ENCODE measurements at regions not wholly inside any gene's neighbourhood (a gene's known extent, or its start where the extent isn't known, plus 50 kb on each side); places are given as distances from the start of the nearest gene placed in this dataset.

DNA sequence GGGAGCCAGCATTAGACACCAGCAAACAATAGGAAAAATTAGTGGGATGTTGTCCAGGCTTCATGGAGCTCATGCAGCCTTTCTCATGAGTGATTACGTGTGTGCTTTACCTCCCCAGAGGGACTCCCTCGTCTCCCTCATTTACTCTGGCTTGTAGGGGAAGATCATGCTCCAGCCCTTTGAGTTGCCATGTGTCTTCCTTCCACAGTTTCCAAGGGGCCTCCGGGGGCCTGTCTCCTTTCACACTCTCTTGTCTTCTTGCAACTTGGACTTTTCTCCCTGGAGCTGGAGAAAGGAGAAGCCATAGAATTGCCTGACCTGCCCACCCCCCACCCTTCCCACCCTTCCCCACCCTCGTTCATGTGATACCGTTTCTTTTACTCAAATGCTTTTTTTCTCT is 98.7 kb downstream of the FAM43A start:
- no peaks in the 10 kb centered on the region for H3K36me3 ChIP-seq (ENCODE audit: insufficient read depth, low read length)
- H3K27me3 ChIP-seq (ENCODE audit: insufficient read depth, low read length, poor library complexity, severe bottlenecking): no peaks in the 10 kb centered on the region
- no peak overlapping the region for H3K27ac ChIP-seq (ENCODE audit: low read depth, low read length)
- Mint-ChIP-seq H3K9me3 (no peaks in the 10 kb centered on the region), H3K4me3 (no peak overlapping the region), H3K27me3 (peaks cover 9 to 16% of the 10 kb centered on the region in 2 donors), H3K4me1 (no peaks in the 10 kb centered on the region), H3K27ac (no peak overlapping the region), H3K36me3 (no peaks in the 10 kb centered on the region)
- H3K4me3 ChIP-seq (ENCODE audit: low read length): no peak overlapping the region
- POLR2A ChIA-PET: no interaction called here
- DNase-seq: no peak
- H3K9me3 ChIP-seq (ENCODE audit: low read length): no peaks in the 10 kb centered on the region
- CTCF ChIA-PET: interaction anchor here (1.3 kb wide), 1 partner anchor 24 kb away, joined by 3 read pairs; no protein-coding TSS in a partner anchor
- no peaks in the 10 kb centered on the region for H3K4me1 ChIP-seq (ENCODE audit: insufficient read depth, low read length)

DNA sequence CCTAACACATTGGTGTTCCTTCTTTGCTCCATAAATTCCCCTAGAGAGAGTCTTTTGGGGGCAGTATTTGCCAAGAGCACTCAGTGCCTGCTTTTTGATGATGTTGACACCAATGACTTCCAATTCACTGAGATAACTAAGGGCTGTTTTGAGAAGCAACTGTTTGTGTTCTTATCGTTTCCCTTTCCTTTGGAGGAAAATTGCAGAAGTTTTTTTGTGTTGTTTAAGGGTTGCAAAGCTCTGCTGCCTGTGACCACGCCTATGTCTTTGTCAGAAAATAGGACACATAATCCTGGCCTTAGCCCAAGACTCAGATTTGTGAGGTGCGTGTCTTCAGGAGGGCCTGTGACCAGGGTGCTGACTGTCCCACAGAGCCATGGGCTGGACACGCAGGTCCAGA is 99.6 kb downstream of the FAM43A start:
- H3K9me3 ChIP-seq (ENCODE audit: low read length): no peaks in the 10 kb centered on the region
- no peaks in the 10 kb centered on the region for H3K4me1 ChIP-seq (ENCODE audit: insufficient read depth, low read length)

DNA sequence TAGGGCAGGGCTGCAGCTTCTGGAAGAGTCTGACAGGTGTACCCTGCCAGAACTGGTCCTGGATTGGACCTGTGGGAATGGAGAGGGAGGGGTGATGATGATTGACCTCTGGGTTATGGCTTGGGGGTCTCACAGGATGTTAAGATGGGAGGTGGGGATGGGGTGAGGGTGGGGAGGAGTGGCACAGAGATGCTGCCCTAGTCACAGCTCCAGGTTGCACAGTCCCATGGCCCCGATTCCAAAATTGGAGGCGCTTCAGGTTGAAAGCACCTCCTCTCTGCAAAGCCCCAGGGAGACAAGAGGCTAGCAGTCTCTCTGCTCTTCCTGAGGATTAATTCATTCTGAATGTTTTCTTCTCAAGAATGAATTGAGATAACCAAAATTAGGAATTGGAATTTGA is 101.4 kb downstream of the FAM43A start:
- CTCF ChIA-PET: no interaction called here
- H3K36me3 ChIP-seq (ENCODE audit: insufficient read depth, low read length): no peaks in the 10 kb centered on the region
- Mint-ChIP-seq H3K4me3 (no peak overlapping the region), H3K36me3 (no peaks in the 10 kb centered on the region), H3K4me1 (no peaks in the 10 kb centered on the region), H3K9me3 (no peaks in the 10 kb centered on the region), H3K27me3 (peaks cover 5 to 7% of the 10 kb centered on the region in 2 donors), H3K27ac (no peak overlapping the region)
- H3K9me3 ChIP-seq (ENCODE audit: low read length): no peaks in the 10 kb centered on the region
- no peak overlapping the region for H3K27ac ChIP-seq (ENCODE audit: low read depth, low read length)
- POLR2A ChIA-PET: no interaction called here
- no peaks in the 10 kb centered on the region for H3K27me3 ChIP-seq (ENCODE audit: insufficient read depth, low read length, poor library complexity, severe bottlenecking)
- DNase-seq: no peak
- no peaks in the 10 kb centered on the region for H3K4me1 ChIP-seq (ENCODE audit: insufficient read depth, low read length)
- no peak overlapping the region for H3K4me3 ChIP-seq (ENCODE audit: low read length)

More for the DNA sequence above, 99.6 kb downstream of the FAM43A start:
- Mint-ChIP-seq H3K9me3 (no peaks in the 10 kb centered on the region), H3K4me1 (no peaks in the 10 kb centered on the region), H3K27me3 (peaks cover 7% of the 10 kb centered on the region in 2 donors), H3K4me3 (no peak overlapping the region), H3K27ac (no peak overlapping the region), H3K36me3 (no peaks in the 10 kb centered on the region)
- POLR2A ChIA-PET: no interaction called here
- CTCF ChIA-PET: no interaction called here
- DNase-seq: no peak
- no peaks in the 10 kb centered on the region for H3K27me3 ChIP-seq (ENCODE audit: insufficient read depth, low read length, poor library complexity, severe bottlenecking)
- no peak overlapping the region for H3K4me3 ChIP-seq (ENCODE audit: low read length)
- no peaks in the 10 kb centered on the region for H3K36me3 ChIP-seq (ENCODE audit: insufficient read depth, low read length)
- H3K27ac ChIP-seq (ENCODE audit: low read depth, low read length): no peak overlapping the region

DNA sequence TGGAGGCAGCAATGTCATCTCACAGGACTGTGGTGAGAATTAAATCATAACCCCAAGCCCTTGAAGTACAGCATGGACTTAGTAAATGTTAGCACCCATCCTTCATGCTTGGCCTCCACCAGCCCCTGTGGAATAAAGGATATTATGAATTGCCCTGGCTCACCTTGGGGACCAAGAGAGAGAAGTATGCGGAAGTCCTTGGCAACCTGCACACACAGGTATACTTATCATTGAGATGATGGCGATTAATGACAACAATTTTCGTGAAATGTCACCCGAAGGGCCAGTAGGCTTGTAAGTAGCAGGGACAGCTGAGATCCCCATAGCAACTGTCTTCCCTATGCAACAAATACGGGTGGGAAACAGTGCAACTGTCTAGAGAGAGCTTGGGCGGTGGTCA is 102.0 kb downstream of the FAM43A start:
- no peaks in the 10 kb centered on the region for H3K9me3 Mint-ChIP-seq
- Histone ChIP-seq H3K36me3 (ENCODE audit: insufficient read depth, low read length) (no peaks in the 10 kb centered on the region), H3K27me3 (ENCODE audit: insufficient read depth, low read length, poor library complexity, severe bottlenecking) (no peaks in the 10 kb centered on the region), H3K4me1 (ENCODE audit: insufficient read depth, low read length) (no peaks in the 10 kb centered on the region), H3K9me3 (ENCODE audit: low read length) (no peaks in the 10 kb centered on the region), H3K27ac (ENCODE audit: low read depth, low read length) (no peak overlapping the region), H3K4me3 (ENCODE audit: low read length) (no peak overlapping the region)
- ChIA-PET CTCF (no interaction called here), POLR2A (no interaction called here)
- no peak for DNase-seq
- H3K27me3 Mint-ChIP-seq: peaks cover 5 to 7% of the 10 kb centered on the region in 2 donors
- H3K27ac Mint-ChIP-seq: no peak overlapping the region
- no peaks in the 10 kb centered on the region for H3K4me1 Mint-ChIP-seq
- no peaks in the 10 kb centered on the region for H3K36me3 Mint-ChIP-seq
- H3K4me3 Mint-ChIP-seq: no peak overlapping the region

GRCh38 chr3:194792368-194792767 is 106.7 kb downstream of the FAM43A start:
- peaks cover 6 to 15% (median 10%) of the 10 kb centered on the region in 3 donors for H3K4me1 Mint-ChIP-seq
- no peak overlapping the region for H3K27ac Mint-ChIP-seq
- H3K27me3 Mint-ChIP-seq: peaks cover 0 to 5% of the 10 kb centered on the region in 2 donors
- ChIA-PET POLR2A (no interaction called here), CTCF (no interaction called here)
- H3K36me3 Mint-ChIP-seq: peaks cover 0 to 33% (median 1%) of the 10 kb centered on the region in 3 donors
- no peak for DNase-seq
- H3K27me3 ChIP-seq (ENCODE audit: insufficient read depth, low read length, poor library complexity, severe bottlenecking): no peaks in the 10 kb centered on the region
- no peaks in the 10 kb centered on the region for H3K36me3 ChIP-seq (ENCODE audit: insufficient read depth, low read length)
- H3K4me1 ChIP-seq (ENCODE audit: insufficient read depth, low read length): no peaks in the 10 kb centered on the region
- peaks cover 5 to 22% (median 19%) of the 10 kb centered on the region in 5 donors for H3K9me3 Mint-ChIP-seq
- H3K4me3 Mint-ChIP-seq: no peak overlapping the region
- no peak overlapping the region for H3K27ac ChIP-seq (ENCODE audit: low read depth, low read length)
- no peak overlapping the region for H3K4me3 ChIP-seq (ENCODE audit: low read length)
- no peaks in the 10 kb centered on the region for H3K9me3 ChIP-seq (ENCODE audit: low read length)

DNA sequence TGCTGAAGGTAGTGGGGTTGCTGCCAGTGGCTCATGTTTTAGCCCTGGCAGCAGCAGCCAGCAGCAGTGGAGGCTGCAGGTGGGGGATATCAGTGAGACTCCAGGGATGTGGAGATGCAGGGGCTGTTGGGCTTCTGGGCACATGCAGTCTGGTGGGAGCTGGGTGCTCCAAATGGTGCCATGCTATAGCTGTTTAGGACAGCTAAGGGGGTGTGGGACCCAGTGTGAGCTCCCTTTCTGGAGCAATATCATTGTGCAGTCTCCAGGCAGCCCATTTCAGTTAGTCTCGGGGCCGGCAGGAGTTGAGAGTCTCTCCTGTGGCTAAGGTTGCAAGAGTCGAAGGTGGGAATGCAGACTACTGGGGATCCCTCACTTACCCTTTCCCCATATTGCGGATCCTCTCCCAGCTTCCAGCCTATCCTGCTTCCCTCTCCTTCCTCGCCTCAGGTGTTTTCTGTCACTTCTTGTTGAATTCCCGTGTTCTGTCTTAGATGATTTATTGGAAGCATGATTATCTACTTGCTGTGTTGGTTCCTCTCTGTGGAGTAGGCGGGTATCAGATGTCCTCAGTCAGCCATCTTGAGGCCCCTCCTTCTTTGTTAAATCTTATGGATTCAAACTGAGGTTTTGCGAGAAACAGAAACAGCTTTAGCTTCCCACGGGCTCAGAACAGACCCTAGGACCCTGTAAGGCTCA is 112.0 kb downstream of the FAM43A start:
- CTCF ChIA-PET: no interaction called here
- Mint-ChIP-seq H3K4me3 (no peak overlapping the region), H3K27me3 (peaks cover 5 to 6% of the 10 kb centered on the region in 2 donors), H3K4me1 (peaks cover 6 to 15% (median 10%) of the 10 kb centered on the region in 3 donors), H3K27ac (peak overlapping the region in 1 of 8 donors; percentile 68), H3K9me3 (peaks cover 5 to 22% (median 19%) of the 10 kb centered on the region in 5 donors), H3K36me3 (peaks cover 0 to 37% (median 4%) of the 10 kb centered on the region in 3 donors)
- no peak overlapping the region for H3K27ac ChIP-seq (ENCODE audit: low read depth, low read length)
- H3K9me3 ChIP-seq (ENCODE audit: low read length): no peaks in the 10 kb centered on the region
- no peak overlapping the region for H3K4me3 ChIP-seq (ENCODE audit: low read length)
- POLR2A ChIA-PET: no interaction called here
- no peak for DNase-seq
- no peaks in the 10 kb centered on the region for H3K27me3 ChIP-seq (ENCODE audit: insufficient read depth, low read length, poor library complexity, severe bottlenecking)
- H3K36me3 ChIP-seq (ENCODE audit: insufficient read depth, low read length): no peaks in the 10 kb centered on the region
- no peaks in the 10 kb centered on the region for H3K4me1 ChIP-seq (ENCODE audit: insufficient read depth, low read length)

- H3K36me3 Mint-ChIP-seq: peaks cover 0 to 30% (median 4%) of the 10 kb centered on the region in 3 donors
- DNase-seq: no peak
- CTCF ChIA-PET: no interaction called here
- H3K9me3 ChIP-seq (ENCODE audit: low read length): no peaks in the 10 kb centered on the region
- no peaks in the 10 kb centered on the region for H3K36me3 ChIP-seq (ENCODE audit: insufficient read depth, low read length)
- H3K27me3 ChIP-seq (ENCODE audit: insufficient read depth, low read length, poor library complexity, severe bottlenecking): no peaks in the 10 kb centered on the region
- no peak overlapping the region for H3K4me3 Mint-ChIP-seq
- H3K4me1 ChIP-seq (ENCODE audit: insufficient read depth, low read length): no peaks in the 10 kb centered on the region
- no peak overlapping the region for H3K4me3 ChIP-seq (ENCODE audit: low read length)
- H3K27ac ChIP-seq (ENCODE audit: low read depth, low read length): no peak overlapping the region
- H3K27me3 Mint-ChIP-seq: peaks cover 5 to 10% of the 10 kb centered on the region in 2 donors
- peaks cover 6 to 15% (median 10%) of the 10 kb centered on the region in 3 donors for H3K4me1 Mint-ChIP-seq
- peaks cover 5 to 22% (median 19%) of the 10 kb centered on the region in 5 donors for H3K9me3 Mint-ChIP-seq
- POLR2A ChIA-PET: no interaction called here
- no peak overlapping the region for H3K27ac Mint-ChIP-seq
Measured at GRCh38 chr3:194798486-194798885, 112.8 kb downstream of the FAM43A start.

GRCh38 chr3:194800002-194800401 is 114.3 kb downstream of the FAM43A start:
- H3K9me3 ChIP-seq (ENCODE audit: low read length): no peaks in the 10 kb centered on the region
- CTCF ChIA-PET: no interaction called here

More at GRCh38 chr3:194800002-194800401, 114.3 kb downstream of the FAM43A start:
- DNase-seq: no peak
- Histone ChIP-seq H3K36me3 (ENCODE audit: insufficient read depth, low read length) (no peaks in the 10 kb centered on the region), H3K4me3 (ENCODE audit: low read length) (no peak overlapping the region), H3K4me1 (ENCODE audit: insufficient read depth, low read length) (no peaks in the 10 kb centered on the region), H3K27me3 (ENCODE audit: insufficient read depth, low read length, poor library complexity, severe bottlenecking) (peaks cover 5% of the 10 kb centered on the region), H3K27ac (ENCODE audit: low read depth, low read length) (no peak overlapping the region)
- H3K4me3 Mint-ChIP-seq: no peak overlapping the region
- H3K27me3 Mint-ChIP-seq: peaks cover 5 to 21% of the 10 kb centered on the region in 2 donors
- POLR2A ChIA-PET: no interaction called here
- peaks cover 3 to 15% (median 7%) of the 10 kb centered on the region in 3 donors for H3K4me1 Mint-ChIP-seq
- peaks cover 5 to 17% (median 15%) of the 10 kb centered on the region in 5 donors for H3K9me3 Mint-ChIP-seq
- peaks cover 0 to 18% (median 4%) of the 10 kb centered on the region in 3 donors for H3K36me3 Mint-ChIP-seq
- H3K27ac Mint-ChIP-seq: no peak overlapping the region

Data from CD8-positive, alpha-beta memory T cell (primary cell).